Astrocyte (in vitro differentiated cells and primary cell): ENCODE measurements at regions not wholly inside any gene's neighbourhood (a gene's known extent, or its start where the extent isn't known, plus 50 kb on each side); places are given as distances from the start of the nearest gene placed in this dataset.

Experiments used
- EZH2 ChIP-seq: IDR thresholded peaks from 2 replicates; pipeline ENCODE4 v1.6.1; 2012; ENCODE audit warnings: mild to moderate bottlenecking, low read length, inconsistent platforms; ENCODE audit not compliant: insufficient read depth
- TF ChIP-seq, protein P1 (sequence below): IDR thresholded peaks from 2 replicates; pipeline ENCODE4 v1.5.1; 2011; ENCODE audit warnings: low read depth, mild to moderate bottlenecking, inconsistent platforms, low read length, moderate library complexity; ENCODE audit not compliant: insufficient read depth

DNA sequence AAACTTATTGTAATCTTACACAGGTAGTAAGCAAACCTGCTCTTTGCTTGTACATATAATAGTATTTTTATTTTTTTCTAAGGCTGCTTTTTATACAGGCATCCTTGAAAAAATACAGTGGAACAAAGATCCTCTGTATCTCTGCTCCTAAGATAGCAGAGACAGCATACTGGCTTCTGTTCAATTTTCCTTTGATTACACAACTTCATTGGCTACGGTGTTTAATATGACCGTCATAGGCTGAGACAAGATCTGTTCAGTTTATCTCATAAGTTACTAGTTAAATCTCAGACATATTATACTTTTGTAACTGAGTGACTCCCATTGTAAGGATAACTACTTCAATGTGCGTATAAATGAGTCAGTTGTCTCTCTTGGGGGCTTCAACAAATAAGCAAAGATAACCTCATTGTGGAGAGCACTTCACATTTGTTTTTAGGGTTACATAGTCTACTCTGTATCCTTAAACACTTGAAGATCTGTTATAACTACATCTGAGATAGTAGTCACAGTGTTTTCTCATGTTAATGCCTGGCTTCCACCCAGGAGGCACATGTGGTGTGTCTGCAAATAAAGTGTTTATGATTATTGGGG, 166.1 kb downstream of the KDM5D start:
- TF ChIP-seq, protein P1, sequence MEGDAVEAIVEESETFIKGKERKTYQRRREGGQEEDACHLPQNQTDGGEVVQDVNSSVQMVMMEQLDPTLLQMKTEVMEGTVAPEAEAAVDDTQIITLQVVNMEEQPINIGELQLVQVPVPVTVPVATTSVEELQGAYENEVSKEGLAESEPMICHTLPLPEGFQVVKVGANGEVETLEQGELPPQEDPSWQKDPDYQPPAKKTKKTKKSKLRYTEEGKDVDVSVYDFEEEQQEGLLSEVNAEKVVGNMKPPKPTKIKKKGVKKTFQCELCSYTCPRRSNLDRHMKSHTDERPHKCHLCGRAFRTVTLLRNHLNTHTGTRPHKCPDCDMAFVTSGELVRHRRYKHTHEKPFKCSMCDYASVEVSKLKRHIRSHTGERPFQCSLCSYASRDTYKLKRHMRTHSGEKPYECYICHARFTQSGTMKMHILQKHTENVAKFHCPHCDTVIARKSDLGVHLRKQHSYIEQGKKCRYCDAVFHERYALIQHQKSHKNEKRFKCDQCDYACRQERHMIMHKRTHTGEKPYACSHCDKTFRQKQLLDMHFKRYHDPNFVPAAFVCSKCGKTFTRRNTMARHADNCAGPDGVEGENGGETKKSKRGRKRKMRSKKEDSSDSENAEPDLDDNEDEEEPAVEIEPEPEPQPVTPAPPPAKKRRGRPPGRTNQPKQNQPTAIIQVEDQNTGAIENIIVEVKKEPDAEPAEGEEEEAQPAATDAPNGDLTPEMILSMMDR: no peak
- TF ChIP-seq EZH2: no peak
